ENCODE measurements at regions not wholly inside any gene's neighbourhood (a gene's known extent, or its start where the extent isn't known, plus 50 kb on each side); places are given as distances from the start of the nearest gene placed in this dataset.

- no peak for DNase-seq (ENCODE audit: extremely low read depth, low read depth)
- TF ChIP-seq, protein P1, sequence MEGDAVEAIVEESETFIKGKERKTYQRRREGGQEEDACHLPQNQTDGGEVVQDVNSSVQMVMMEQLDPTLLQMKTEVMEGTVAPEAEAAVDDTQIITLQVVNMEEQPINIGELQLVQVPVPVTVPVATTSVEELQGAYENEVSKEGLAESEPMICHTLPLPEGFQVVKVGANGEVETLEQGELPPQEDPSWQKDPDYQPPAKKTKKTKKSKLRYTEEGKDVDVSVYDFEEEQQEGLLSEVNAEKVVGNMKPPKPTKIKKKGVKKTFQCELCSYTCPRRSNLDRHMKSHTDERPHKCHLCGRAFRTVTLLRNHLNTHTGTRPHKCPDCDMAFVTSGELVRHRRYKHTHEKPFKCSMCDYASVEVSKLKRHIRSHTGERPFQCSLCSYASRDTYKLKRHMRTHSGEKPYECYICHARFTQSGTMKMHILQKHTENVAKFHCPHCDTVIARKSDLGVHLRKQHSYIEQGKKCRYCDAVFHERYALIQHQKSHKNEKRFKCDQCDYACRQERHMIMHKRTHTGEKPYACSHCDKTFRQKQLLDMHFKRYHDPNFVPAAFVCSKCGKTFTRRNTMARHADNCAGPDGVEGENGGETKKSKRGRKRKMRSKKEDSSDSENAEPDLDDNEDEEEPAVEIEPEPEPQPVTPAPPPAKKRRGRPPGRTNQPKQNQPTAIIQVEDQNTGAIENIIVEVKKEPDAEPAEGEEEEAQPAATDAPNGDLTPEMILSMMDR (IDR thresholded peaks at IDR 0.05; ENCODE audit: low read depth, low read length) = no peak
Observed at GRCh38 chr10:44506386-44506785, 121.5 kb upstream of the CXCL12 start.

DNA sequence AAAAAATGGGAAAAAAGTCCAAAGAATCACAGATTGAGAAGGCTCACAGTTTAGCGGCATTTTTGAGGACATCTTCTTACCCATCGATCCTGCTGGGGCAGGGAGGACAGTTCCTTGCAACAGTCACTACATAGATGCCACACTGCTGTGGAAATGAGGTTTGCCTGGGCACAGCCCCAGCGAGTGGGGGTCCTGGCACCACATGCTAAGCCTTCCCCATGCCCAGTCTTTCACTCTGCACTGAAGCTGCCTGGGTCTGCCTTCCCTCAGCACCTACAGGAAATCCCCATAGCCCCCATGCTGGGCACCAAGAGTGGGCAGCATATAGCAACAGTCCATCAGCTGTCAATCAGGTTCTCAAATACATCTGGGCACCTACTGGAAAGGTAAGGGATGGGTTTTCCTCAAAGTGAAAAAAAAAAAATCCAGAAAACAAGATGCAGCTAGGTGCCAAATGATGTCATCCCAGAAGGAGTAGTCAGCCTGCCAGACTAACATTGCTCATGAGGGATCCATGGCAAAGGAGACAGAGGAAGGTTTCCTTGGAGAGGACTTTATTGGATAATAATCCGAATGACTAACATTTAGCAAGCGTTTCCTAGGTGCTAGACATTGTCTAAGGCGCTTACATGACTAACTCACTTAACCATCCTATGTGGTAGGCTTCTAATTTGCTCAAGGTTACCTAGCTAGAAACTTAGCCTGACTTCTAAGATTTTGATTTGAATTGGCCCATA, 125.7 kb upstream of the CXCL12 start:
- DNase-seq (ENCODE audit: extremely low read depth, low read depth) = peak; percentile 27

GRCh38 chr10:44511166-44511565, 126.3 kb upstream of the CXCL12 start:
- TF ChIP-seq, protein P1 (IDR thresholded peaks at IDR 0.05; ENCODE audit: low read depth, low read length) = no peak
- DNase-seq (ENCODE audit: extremely low read depth, low read depth) = no peak

More for the DNA sequence above, 125.7 kb upstream of the CXCL12 start:
- TF ChIP-seq, protein P1 (IDR thresholded peaks at IDR 0.05; ENCODE audit: low read depth, low read length) = no peak

GRCh38 chr10:44511601-44512000, 126.7 kb upstream of the CXCL12 start:
- TF ChIP-seq, protein P1 (IDR thresholded peaks at IDR 0.05; ENCODE audit: low read depth, low read length) = no peak

DNA sequence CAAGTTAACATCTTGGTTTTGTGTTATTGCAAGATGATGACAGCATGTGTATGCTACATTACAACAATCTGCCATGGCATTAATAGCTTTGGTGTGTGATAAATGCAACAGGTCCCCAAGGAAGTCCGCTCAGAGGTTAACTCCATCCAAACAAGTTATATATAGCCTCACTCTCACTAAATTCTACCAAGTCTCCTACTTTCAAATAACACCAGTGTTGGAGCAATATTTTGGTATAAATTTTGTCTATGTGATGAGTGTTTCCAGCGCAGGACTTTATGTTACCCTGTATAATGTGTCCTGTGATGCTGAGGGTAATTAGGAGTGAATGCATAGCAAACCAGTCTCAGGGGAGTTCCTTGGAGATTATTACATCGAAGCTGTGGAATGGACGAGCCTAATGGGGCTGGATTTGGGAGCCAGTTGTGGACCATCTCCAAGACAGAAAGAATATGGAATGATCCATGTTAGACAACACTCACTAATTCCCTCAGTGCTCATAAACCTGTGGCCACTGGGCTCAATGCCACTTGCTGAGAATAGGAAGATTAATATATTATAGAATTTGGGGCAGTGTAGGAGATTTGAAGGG, 127.6 kb upstream of the CXCL12 start:
- TF ChIP-seq, protein P1 (IDR thresholded peaks at IDR 0.05; ENCODE audit: low read depth, low read length) = no peak
- DNase-seq (ENCODE audit: extremely low read depth, low read depth) = no peak

More at GRCh38 chr10:44511601-44512000, 126.7 kb upstream of the CXCL12 start:
- DNase-seq (ENCODE audit: extremely low read depth, low read depth) = no peak

- peak; percentile 50 for DNase-seq (ENCODE audit: extremely low read depth, low read depth)
- TF ChIP-seq, protein P1 (IDR thresholded peaks at IDR 0.05; ENCODE audit: low read depth, low read length) = peak; percentile 42
Observed at GRCh38 chr10:44513591-44513990, 128.7 kb upstream of the CXCL12 start.

- TF ChIP-seq, protein P1 (IDR thresholded peaks at IDR 0.05; ENCODE audit: low read depth, low read length) = no peak
- no peak for DNase-seq (ENCODE audit: extremely low read depth, low read depth)
Observed at GRCh38 chr10:44516891-44517290, 132.0 kb upstream of the CXCL12 start.
